Dedifferentiated amniotic fluid mesenchymal stem cell (primary cell): ENCODE measurements at regions not wholly inside any gene's neighbourhood (a gene's known extent, or its start where the extent isn't known, plus 50 kb on each side); places are given as distances from the start of the nearest gene placed in this dataset.

Experiments used
- DNase-seq: peaks from one replicate; pipeline ENCODE4 v3.0.0-alpha.2; 2016; ENCODE audit errors: extremely low spot score

- no peak for DNase-seq
Observed at GRCh38 chr9:121550041-121550440, 50.4 kb upstream of the GGTA1 start.

DNA sequence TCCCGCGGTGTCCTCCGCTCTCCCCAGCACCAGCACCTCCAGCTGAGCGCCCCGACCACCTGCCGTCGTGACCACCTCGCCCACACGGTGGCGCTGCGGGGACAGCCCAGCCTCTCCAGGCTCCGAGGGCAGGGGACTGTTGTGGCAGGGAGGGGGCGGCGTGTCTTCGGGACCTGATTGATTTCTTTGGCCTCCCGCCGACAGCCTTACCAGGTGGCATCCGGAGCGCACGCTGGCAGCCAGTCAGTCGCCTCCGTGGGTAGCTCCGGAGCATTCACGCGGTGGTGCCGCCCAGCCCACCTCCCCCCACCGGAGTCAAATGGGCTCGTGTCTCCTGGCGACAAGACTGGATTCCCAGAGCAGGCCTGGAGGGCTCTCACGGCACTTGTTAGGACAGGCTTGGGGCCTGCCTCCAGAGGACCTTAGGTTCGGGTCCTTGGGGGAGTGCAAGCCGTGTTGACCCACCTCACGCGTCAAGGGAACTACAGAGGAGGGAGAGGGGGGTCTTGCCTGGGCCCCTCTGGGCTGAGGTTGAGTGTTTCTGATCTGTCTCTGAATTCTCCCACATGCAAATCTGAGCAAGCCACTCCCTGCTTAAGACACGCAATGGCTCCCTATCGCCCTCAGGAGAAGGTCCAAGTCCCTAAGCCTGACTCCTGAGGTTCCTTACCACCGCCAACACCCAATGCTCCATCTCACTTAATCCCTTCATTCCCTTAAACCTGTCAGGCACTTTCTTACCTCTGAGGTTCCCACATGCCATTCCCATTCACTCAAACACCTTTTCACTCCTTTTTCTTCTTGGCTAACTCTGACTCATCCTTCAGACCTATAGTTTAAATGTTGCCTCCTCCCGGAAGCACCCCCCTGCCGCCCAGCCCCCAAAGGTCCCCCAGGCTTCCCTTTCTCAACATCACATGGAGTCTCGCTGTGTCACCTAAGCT, 51.2 kb upstream of the GGTA1 start:
- peak; percentile 52 for DNase-seq

DNA sequence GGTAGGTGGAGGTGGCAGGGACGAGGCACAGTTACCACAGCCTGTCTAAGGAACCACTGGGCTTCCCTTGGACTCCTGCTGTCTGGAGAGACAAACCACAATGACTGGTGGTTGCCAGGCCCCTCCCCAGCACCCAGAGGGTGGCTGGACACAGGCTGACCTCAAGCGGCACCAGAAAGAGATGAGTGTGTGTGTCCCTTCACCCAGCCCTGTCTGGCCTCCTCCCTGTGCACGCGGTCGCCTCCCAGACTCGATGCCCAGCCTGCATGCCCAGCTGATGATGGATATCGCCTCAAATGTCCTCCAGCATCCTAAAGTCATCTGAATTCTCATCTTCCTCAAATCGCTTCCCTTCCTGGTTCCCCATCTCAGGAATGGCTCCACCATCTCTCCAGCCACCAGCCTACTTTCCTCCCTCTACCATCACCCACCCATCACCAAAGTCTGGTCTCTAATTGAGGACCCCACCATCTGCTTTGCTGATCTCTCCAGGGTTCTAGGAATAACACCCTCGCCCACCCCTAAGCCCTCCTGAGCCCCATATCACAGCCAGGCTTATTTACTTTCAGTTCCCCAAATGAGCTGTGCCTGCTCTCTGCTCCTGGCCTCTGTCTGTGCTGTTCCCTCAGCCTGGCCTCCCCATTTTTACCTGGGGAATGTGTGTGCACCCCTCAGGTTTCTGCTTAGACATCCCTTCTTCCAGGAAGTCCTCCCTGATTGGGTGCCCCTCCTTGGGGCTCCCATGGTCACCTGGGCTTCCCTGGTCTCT, 52.5 kb upstream of the GGTA1 start:
- DNase-seq, result no peak

- no peak for DNase-seq
Observed at GRCh38 chr9:121556082-121556481, 56.4 kb upstream of the GGTA1 start.

GRCh38 chr9:121556580-121556979, 56.9 kb upstream of the GGTA1 start:
- DNase-seq, result peak; percentile 91

- peak; percentile 80 for DNase-seq
Observed at GRCh38 chr9:121557581-121558447, 58.2 kb upstream of the GGTA1 start.

GRCh38 chr9:121558473-121558872, 58.8 kb upstream of the GGTA1 start:
- DNase-seq, result no peak

GRCh38 chr9:121559183-121559582, 59.5 kb upstream of the GGTA1 start:
- no peak for DNase-seq

DNA sequence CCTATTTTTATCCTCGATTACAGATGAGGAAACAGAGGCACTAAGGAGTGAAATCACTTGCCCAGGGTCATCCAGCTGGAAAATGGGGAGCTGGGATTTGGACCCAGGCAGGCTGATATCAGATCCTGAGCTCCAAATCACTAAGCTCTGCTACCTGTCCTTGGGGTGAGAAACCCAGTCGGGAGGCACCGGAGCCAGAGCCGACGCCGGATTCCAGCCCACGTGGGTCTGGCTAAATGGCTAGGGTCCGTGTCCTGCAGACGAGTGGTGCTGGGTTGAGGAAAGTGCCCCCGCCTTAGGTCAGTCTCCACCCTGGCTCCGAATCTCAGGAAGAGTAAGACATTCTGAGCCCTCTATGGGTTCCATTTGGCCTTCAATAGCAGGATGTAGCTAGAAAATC, 61.3 kb upstream of the GGTA1 start:
- DNase-seq, result no peak

DNA sequence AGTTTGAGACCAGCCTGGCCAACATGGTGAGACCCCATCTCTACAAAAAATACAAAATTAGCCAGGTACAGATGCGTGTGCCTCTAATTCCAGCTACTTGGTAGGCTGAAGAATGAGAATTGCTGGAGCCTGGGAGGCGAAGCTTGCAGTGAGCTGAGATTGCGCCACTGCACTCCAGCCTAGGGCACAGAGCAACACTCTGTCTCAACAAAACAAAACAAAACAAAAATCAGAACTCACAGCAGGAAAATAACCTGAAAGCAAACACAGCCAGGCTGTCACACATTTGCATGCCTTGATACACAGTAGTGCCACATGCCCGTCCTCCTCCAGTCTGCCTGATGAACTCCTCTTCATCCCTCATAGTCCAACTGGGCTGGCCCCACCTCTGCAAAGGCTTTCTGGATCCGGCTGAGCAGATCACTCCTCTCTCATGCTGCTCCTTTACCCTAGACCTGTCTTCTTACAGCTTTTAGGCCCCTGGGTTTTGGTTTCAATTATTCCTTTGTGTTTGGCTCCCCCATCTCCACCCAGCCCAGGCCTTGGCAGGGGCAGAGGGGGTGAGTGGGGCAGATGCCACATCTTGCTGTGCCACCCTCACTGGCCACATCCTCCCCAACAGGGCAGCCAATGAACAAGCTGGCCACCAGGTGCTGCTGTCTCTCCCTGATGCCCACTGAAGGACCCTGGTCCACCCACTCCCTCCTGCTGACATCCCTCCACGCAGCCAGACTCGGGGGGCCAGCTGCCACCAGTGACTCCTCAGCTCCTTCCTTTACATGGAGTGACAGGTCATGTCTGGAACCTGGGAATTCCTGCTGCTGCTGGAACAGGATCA, 62.0 kb upstream of the GGTA1 start:
- DNase-seq, result no peak

GRCh38 chr9:121562301-121562700, 62.7 kb upstream of the GGTA1 start:
- DNase-seq, result no peak

GRCh38 chr9:121563425-121563824, 63.8 kb upstream of the GGTA1 start:
- DNase-seq, result no peak

DNA sequence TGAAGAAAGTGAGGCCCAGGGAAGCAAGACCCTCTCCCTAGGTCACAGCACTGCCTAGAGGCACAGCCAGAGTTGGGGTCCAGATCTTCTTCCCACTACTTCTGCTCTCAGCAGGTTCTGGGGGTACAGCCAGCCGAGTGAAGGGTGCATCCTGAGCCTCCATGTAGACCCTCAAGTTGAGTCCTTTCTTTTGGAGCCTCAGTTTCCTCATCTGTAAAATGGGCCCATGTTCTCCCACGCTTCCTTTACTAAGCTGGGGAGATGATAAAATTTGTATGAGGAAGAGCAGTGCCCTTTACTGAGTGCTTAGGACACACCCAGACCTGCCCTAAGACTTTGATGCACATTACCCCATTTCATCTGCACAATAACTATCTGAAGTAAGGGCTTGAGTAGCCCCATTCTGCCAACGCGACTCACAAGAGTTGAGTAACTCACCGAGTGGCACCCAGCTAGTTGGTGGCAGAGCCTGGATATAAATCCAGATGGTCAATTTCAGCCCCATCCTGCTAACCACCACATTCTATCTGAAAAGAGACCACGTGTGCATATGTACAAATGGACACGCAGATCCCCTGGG, 64.3 kb upstream of the GGTA1 start:
- no peak for DNase-seq

- DNase-seq, result no peak
Observed at GRCh38 chr9:121564504-121565260, 65.0 kb upstream of the GGTA1 start.

DNA sequence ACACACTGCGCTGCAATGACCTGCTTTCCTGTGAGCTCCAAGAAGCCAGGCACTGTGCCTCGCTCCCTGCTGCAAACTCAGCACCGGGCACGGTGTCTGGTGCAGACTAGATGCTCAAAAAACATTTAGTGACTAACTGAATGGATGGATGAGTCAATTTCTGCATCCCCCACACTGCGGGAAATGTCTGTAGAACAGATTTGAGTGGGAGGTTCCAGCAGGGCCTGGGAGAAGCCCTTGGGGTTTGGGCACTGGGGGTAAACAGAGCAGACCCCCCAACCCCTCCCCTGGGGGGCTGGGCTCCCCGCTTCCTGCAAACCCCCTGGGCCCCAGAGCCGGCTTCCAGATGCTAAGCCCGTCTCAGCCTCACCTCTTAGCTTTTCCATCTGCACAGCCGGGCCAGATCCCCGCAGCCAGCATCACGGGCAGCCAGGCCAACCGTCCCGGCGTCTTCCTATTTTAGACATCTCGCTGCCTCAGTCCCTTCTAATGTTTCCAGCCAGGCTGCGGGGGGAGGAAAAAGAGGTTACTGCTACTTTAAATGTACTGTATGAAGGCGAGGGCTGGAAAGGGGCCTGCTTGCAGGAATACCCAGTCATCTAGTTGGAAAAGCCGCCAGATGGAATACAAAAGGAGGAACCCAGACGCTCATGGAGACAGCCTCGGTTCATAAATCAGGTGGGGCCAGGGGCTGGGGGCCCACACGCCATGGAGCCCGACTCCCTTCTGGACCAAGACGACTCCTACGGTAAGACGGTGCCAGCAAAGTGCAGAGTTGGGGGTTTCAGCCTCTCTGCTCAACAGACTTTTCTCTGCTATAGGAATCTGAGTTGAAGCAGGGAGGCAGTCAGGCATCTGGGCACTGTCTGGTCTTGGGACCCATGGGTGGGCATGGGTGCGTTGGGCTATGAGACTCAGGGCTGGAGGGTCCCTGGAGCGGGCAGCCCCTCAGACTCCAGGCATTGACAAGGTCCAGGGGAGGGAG, 67.1 kb upstream of the GGTA1 start:
- no peak for DNase-seq

DNA sequence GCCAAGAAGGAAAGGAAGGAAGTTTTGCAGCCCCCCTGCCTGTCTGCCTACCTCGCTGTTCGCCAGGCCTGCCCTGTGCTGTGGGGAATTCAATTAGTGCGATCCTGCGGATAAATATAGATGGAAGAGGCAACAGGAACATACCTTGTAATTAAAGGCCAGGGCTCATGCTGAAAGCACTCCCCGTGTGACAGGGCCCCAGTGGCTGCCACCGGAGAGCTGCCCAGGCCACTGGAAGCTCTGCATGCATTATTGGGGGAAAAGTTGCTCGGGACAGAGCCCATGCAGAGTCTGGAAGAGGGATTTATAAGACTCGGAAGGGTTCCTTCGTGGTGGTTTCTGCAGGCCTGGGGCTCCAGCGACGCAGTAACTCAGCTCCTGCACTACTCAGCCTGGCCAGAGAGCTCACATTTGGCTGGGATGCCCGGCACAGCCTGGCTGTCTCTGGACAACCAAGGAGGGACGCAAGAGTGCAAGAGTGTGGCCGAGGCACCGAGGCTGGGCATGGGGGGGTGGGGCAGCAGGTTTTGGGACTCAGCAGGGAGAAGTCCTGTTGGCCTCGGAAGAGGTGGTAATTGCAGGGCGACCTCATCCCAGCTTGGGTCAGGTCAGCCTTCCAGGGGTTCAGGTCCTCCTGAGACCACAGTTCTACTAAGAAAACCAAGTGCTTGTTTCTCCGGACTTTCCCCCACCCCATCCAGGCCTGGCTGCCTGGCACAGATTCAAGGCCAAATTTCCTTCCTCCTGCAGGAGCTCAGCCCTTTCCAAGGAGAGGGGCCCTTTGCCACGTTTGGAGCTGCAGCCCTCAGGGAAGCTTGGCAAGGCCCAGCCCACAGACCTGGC, 68.1 kb upstream of the GGTA1 start:
- DNase-seq, result no peak

DNA sequence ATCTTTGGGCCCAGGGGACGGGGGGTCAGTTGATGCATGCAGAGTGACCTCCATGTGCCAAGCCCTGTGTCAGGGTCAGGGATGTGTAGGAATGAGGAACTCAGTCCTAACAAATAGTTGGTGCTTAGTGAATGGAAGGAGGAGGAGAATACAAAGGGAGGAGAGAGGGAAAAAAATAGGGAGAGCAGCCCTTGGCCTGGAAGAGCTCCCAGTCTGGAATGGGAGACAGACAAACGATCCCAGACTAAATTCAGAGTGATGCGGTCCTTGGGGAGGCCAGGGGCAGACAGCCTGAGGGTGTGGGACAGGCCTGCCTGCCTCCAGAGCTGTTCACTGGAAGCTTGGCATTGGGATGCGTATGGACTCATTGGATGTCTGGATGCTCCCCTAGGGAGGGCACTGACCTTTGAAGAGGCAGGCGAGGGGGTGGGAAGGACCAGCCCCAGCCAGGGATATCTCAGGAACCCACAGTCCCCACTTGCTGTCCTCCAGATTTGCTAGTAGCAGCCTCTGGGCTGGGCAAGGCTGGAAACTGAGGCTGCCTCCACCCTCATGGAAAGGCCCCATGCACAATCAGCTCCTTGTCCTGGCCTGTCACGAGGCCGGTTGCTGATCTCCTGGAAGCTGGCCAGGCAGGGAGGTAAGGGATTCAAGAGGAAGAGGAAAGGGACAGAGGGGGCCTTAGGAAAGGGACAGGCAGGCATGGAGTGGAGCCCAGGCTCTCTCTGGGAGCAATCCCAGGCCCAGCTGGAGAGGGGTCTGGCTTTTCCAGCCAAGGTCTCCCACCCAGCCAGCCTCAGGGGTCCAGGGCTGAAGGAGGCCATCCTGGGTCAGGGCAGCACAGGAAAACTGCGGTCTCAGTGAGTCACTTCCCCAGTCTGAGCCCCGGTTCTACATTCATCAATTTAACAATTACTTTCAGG, 69.0 kb upstream of the GGTA1 start:
- DNase-seq, result no peak
